B cell (primary cell): ENCODE measurements at regions not wholly inside any gene's neighbourhood (a gene's known extent, or its start where the extent isn't known, plus 50 kb on each side); places are given as distances from the start of the nearest gene placed in this dataset.

Experiments
- EZH2 ChIP-seq: IDR thresholded peaks from 2 replicates; pipeline ENCODE4 v1.6.1; 2012; ENCODE audit warnings: borderline replicate concordance, low read depth, mild to moderate bottlenecking, moderate library complexity, low read length; ENCODE audit not compliant: insufficient read depth, poor library complexity, severe bottlenecking
- TF ChIP-seq, protein P1 (sequence below): fragments of 200-600 bp; IDR thresholded peaks from one replicate; pipeline ENCODE4 v1.8.0; 2022; ENCODE audit warnings: antibody characterized with exemption, mild to moderate bottlenecking

DNA sequence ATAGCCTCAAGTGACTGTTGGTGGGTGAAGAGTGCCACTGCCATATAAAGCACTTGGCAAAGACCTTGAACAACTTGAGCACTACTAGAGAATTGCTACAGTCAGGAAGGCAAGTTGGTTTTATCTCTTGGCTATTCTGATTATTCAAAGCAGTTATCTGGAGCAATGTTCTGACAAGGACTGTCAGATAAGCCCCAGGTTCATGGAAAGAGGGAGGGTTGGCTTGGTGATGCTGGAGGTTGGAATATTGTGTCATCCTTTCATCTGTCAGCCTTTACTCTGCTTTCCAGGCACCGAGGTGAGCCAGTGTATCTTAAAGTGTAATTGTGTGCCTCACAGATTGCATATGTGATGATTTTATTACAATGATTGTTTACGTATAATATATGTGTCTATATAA, 548.4 kb upstream of the ZNF608 start:
- TF ChIP-seq, protein P1, sequence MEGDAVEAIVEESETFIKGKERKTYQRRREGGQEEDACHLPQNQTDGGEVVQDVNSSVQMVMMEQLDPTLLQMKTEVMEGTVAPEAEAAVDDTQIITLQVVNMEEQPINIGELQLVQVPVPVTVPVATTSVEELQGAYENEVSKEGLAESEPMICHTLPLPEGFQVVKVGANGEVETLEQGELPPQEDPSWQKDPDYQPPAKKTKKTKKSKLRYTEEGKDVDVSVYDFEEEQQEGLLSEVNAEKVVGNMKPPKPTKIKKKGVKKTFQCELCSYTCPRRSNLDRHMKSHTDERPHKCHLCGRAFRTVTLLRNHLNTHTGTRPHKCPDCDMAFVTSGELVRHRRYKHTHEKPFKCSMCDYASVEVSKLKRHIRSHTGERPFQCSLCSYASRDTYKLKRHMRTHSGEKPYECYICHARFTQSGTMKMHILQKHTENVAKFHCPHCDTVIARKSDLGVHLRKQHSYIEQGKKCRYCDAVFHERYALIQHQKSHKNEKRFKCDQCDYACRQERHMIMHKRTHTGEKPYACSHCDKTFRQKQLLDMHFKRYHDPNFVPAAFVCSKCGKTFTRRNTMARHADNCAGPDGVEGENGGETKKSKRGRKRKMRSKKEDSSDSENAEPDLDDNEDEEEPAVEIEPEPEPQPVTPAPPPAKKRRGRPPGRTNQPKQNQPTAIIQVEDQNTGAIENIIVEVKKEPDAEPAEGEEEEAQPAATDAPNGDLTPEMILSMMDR = no peak
- no peak for TF ChIP-seq EZH2
